Subcutaneous abdominal adipose tissue (tissue), 5 donors: ENCODE measurements at regions not wholly inside any gene's neighbourhood (a gene's known extent, or its start where the extent isn't known, plus 50 kb on each side); places are given as distances from the start of the nearest gene placed in this dataset.
"Not testable (repeated sequence)": the region's sequence is repeated elsewhere in the genome, so short reads cannot be mapped to it uniquely, and the experiment has no call there.

ENCODE experiments used
- H3K27ac ChIP-seq: one replicate; pipeline ENCODE4 v1.7.0; 2013; ENCODE audit warnings: low read depth, mild to moderate bottlenecking, inconsistent platforms, low read length, moderate library complexity
- H3K27me3 ChIP-seq, 5 donors: one replicate each; pipeline ENCODE4 v1.7.0; 2013; ENCODE audit warnings: low read length in 5 of 5, inconsistent platforms in 1 of 5; ENCODE audit not compliant: control insufficient read depth in 5 of 5, insufficient read depth in 4 of 5
- H3K36me3 ChIP-seq, 5 donors: one replicate each; pipeline ENCODE4 v1.7.0; 2013; ENCODE audit warnings: low read length in 5 of 5; ENCODE audit not compliant: control insufficient read depth in 5 of 5, insufficient read depth in 5 of 5
- H3K4me1 ChIP-seq, 5 donors: one replicate each; pipeline ENCODE4 v1.7.0; 2013; ENCODE audit warnings: low read length in 5 of 5, mild to moderate bottlenecking in 3 of 5, moderate library complexity in 1 of 5; ENCODE audit not compliant: control insufficient read depth in 5 of 5, insufficient read depth in 5 of 5
- H3K4me3 ChIP-seq, 5 donors: one replicate each; pipeline ENCODE4 v1.7.0; 2013; ENCODE audit warnings: low read length in 5 of 5, low read depth in 1 of 5
- H3K9ac ChIP-seq, 5 donors: one replicate each; pipeline ENCODE4 v1.7.0; 2013; ENCODE audit warnings: low read length in 5 of 5, mild to moderate bottlenecking in 4 of 5, moderate library complexity in 3 of 5
- H3K9me3 ChIP-seq, 5 donors: one replicate each; pipeline ENCODE4 v1.7.0; 2013; ENCODE audit warnings: low read length in 5 of 5; ENCODE audit not compliant: control insufficient read depth in 5 of 5
- donor health status: healthy.
- donor health status: healthy.
- donor health status: healthy.
- donor health status: healthy.
- donor health status: healthy.

GRCh38 chrX:33989936-33990335, 142.2 kb downstream of the FAM47A start:
- H3K9ac ChIP-seq: no peak overlapping the region
- H3K4me1 ChIP-seq: no peaks in the 10 kb centered on the region
- H3K36me3 ChIP-seq: no peaks in the 10 kb centered on the region
- H3K4me3 ChIP-seq: no peak overlapping the region
- peaks cover 0 to 6% (median 0%) of the 10 kb centered on the region in 5 donors for H3K9me3 ChIP-seq
- H3K27me3 ChIP-seq: peaks cover 0 to 9% (median 3%) of the 10 kb centered on the region in 5 donors
- H3K27ac ChIP-seq: no peak overlapping the region

DNA sequence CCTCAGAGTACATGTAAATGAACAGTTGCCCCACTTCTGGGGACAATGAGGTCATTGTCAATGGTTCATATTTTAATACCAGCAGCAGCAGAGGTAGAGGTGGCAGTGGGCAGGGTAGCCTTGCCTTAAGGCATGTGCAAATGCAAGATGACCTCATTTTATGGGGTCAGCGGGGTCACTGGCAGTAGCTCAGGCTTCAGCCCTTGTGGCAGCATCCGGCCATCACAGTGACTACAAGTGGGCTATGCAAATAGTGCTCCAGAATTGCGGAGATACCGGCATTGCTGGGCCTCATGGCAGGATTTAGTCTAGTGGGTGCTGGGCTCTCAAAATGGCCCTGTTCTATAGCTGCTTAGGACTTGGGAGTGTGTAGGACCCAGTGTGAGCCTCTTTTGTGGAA, 144.7 kb downstream of the FAM47A start:
- H3K4me1 ChIP-seq: no peaks in the 10 kb centered on the region
- no peaks in the 10 kb centered on the region for H3K36me3 ChIP-seq
- H3K4me3 ChIP-seq: no peak overlapping the region
- H3K27me3 ChIP-seq: peaks cover 0 to 9% (median 3%) of the 10 kb centered on the region in 5 donors
- H3K9ac ChIP-seq: no peak overlapping the region
- no peak overlapping the region for H3K27ac ChIP-seq
- no peaks in the 10 kb centered on the region for H3K9me3 ChIP-seq

DNA sequence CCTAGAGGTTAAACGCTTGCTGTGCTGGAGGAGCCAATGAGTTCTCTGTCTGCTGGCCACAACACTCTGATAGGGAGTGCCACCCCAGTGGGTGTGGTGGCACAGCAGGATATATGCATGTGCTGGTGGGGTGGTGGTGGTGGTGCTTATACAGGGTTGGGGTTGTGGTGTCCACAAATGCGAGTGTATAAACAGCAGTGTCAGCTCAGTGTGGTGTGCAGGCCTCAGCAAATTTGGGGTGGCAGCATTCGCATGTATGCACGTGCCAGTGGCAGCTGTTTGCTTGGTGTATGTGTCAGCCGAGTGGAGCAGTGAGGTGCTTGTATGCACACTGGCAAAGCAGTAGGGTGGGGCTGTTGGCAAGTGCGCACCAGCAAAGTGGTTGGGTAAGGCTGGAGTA, 157.4 kb downstream of the FAM47A start:
- no peaks in the 10 kb centered on the region for H3K4me1 ChIP-seq
- H3K36me3 ChIP-seq: no peaks in the 10 kb centered on the region

GRCh38 chrX:33970028-33970967, 161.8 kb downstream of the FAM47A start:
- Histone ChIP-seq H3K27ac (no peak overlapping the region), H3K27me3 (peaks cover 0 to 4% (median 0%) of the 10 kb centered on the region in 5 donors), H3K36me3 (no peaks in the 10 kb centered on the region), H3K4me1 (no peaks in the 10 kb centered on the region), H3K4me3 (no peak overlapping the region), H3K9ac (no peak overlapping the region), H3K9me3 (peaks cover 0 to 8% (median 0%) of the 10 kb centered on the region in 5 donors)

More for the DNA sequence above, 157.4 kb downstream of the FAM47A start:
- Histone ChIP-seq H3K9ac (no peak overlapping the region), H3K27me3 (peaks cover 0 to 4% (median 0%) of the 10 kb centered on the region in 5 donors), H3K4me3 (no peak overlapping the region), H3K27ac (no peak overlapping the region), H3K9me3 (peaks cover 0 to 9% (median 0%) of the 10 kb centered on the region in 5 donors)

DNA sequence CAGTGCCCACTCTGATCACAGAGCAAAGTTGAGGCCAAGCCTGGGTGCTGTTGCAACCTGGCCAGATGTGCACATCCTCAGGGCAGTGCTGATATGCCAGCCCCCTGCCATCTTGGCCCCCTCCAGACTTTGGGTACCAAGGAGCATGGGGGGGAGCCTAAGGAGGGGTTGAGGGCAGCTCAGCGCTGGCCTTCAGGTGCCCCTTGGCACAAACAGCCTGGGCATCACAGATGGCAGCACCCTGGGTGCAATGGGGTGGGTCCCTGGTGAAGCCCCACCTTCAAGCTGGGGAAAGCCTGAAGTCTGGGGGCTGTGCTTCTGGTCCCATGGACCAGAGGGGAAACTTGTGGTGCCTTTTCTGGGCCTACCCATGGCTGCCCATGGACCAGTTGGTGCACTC, 163.0 kb downstream of the FAM47A start:
- no peak overlapping the region for H3K27ac ChIP-seq
- no peaks in the 10 kb centered on the region for H3K27me3 ChIP-seq

DNA sequence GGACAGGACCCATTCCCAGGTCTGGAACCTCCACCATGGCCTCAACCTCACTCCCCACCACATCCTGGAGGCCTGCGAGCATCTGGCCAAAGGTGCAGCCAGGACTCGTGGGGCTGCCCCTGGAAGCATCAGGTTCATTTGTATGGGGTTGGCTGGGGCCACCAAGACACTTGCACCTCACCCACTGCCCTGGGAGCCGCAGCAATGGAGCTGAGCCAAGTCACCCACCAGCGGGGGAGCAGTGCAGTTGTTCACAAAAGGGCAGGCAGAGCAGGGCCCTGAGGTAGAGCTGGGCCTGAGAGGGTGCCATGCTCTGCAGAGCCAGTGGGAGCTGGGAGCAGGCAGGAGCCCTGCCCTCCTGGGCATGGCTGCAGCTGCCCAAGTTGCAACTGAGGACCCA, 163.5 kb downstream of the FAM47A start:
- Histone ChIP-seq H3K9me3 (peaks cover 0 to 8% (median 0%) of the 10 kb centered on the region in 5 donors), H3K4me3 (no peak overlapping the region), H3K9ac (no peak overlapping the region), H3K4me1 (no peaks in the 10 kb centered on the region), H3K27me3 (no peaks in the 10 kb centered on the region), H3K36me3 (no peaks in the 10 kb centered on the region), H3K27ac (no peak overlapping the region)

More for the DNA sequence above, 163.0 kb downstream of the FAM47A start:
- Histone ChIP-seq H3K4me1 (no peaks in the 10 kb centered on the region), H3K4me3 (no peak overlapping the region), H3K9me3 (peaks cover 0 to 8% (median 0%) of the 10 kb centered on the region in 5 donors), H3K9ac (no peak overlapping the region), H3K36me3 (no peaks in the 10 kb centered on the region)

DNA sequence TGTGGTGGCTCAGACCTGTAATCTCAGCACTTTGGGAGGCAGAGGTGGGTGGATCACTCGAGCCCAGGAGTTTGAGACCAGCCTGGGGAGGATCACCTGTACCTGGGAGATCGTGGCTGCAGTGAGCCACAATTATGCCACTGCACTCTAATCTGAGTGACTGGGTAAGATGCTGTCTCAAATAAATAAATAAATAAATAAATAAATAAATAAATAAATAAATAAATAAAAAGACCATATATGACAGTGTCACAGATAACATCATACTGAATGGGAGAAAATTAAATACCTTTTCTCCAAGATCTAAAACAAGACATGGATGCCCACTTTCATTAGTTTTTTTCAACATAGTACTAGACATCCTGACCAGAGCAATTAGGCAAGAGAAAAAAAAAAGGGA, 182.8 kb downstream of the FAM47A start:
- Histone ChIP-seq H3K27me3 (no peaks in the 10 kb centered on the region), H3K9me3 (peaks cover 0 to 6% (median 0%) of the 10 kb centered on the region in 5 donors), H3K4me3 (no peak overlapping the region), H3K9ac (no peak overlapping the region), H3K36me3 (no peaks in the 10 kb centered on the region), H3K27ac (no peak overlapping the region), H3K4me1 (no peaks in the 10 kb centered on the region)

- H3K4me1 ChIP-seq, H3K27me3 ChIP-seq: not testable (repeated sequence)
Observed at GRCh38 chrX:33926249-33926648, 205.9 kb downstream of the FAM47A start.

DNA sequence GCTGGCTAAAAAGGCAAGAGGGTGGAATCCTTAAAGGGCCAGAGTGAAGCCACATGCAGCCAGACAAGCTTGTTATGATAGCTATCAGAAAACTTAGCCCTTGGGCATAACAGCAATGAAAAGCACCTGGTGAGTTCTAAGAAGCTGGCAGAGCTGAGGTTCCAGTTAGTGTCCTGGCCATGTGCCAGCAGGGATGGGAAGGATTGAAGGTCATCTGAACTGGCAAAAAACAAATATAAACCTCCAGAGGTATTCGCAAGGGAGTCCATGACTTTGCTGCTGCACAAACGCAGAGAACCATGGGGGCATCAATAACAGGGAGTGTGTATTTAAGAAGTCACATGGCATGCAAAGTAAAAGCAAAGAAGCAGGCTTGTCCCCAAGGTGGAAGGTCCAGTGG, 208.9 kb downstream of the FAM47A start:
- Histone ChIP-seq H3K9ac (no peak overlapping the region), H3K4me1 (no peaks in the 10 kb centered on the region), H3K9me3 (peaks cover 0 to 11% (median 0%) of the 10 kb centered on the region in 5 donors), H3K27ac (no peak overlapping the region), H3K36me3 (no peaks in the 10 kb centered on the region), H3K27me3 (peaks cover 0 to 6% (median 4%) of the 10 kb centered on the region in 5 donors), H3K4me3 (no peak overlapping the region)

More at GRCh38 chrX:33926249-33926648, 205.9 kb downstream of the FAM47A start:
- H3K4me3 ChIP-seq, H3K36me3 ChIP-seq, H3K9ac ChIP-seq, H3K27ac ChIP-seq: not testable (repeated sequence)
- peaks cover 0 to 12% (median 3%) of the 10 kb centered on the region in 5 donors for H3K9me3 ChIP-seq

DNA sequence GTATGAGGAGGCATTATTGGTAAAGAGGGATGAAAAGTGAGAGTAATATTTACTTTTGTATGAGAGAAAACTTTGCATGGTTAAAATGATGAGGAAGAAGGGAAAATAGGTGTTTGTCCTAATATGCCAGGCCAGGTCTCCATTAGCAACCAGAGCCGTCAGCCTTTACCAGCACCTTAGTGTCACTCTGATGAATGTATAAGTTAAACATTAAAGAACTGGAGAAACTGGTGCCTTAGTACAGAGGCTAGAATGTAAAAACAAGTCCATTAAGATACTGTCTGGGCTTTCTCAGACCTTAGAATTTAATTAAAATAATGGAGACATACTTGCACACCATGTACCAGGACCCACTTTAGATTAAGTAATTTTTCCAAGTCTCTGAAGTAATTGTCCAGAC, 222.3 kb downstream of the FAM47A start:
- H3K4me3 ChIP-seq: no peak overlapping the region
- no peaks in the 10 kb centered on the region for H3K36me3 ChIP-seq

More for the DNA sequence above, 222.3 kb downstream of the FAM47A start:
- Histone ChIP-seq H3K9ac (no peak overlapping the region), H3K27me3 (peaks cover 0 to 2% (median 0%) of the 10 kb centered on the region in 5 donors), H3K9me3 (no peaks in the 10 kb centered on the region), H3K4me1 (no peaks in the 10 kb centered on the region), H3K27ac (no peak overlapping the region)
